PC-9 (cell line): ENCODE measurements at regions not wholly inside any gene's neighbourhood (a gene's known extent, or its start where the extent isn't known, plus 50 kb on each side); places are given as distances from the start of the nearest gene placed in this dataset.

Experiments used
- EZH2 ChIP-seq: fragments of 200-600 bp; sonication (generic); IDR thresholded peaks from 2 replicates; pipeline ENCODE4 v1.8.0; 2017; ENCODE audit warnings: antibody characterized with exemption, low read depth
- TF ChIP-seq, protein P1 (sequence below): fragments of 200-600 bp; sonication (generic); conservative IDR thresholded peaks from 2 replicates; pipeline ENCODE4 v1.6.1; 2017; ENCODE audit warnings: mixed run types, antibody characterized with exemption, mild to moderate bottlenecking, moderate library complexity

DNA sequence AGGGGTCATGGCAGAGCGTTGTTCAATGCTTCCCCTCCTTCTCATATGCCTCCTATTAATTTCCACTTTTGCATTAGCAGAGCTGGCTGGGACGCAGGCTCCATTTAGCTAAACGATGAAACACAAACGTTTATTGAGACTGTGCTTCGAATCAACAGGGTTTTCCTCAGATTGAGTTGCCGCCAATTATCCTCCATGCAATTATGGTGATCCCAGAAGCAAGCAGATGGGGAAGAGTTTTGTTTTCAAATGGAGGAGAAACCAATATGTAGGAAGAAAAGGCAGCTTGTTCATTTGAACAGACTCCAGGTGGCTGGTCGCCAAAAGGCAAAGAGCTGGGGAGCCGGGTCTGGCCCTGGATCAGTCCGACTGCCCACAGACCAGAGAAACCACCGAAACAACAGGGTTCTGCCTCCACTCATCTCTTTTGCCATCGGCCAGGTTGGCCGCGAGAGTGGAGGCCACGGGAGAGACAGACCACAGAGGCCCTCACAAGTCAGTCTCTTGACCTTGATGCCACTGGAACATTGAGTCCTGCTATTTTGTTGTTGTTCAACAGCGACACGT, 184.8 kb downstream of the GBA3 start:
- TF ChIP-seq, protein P1, sequence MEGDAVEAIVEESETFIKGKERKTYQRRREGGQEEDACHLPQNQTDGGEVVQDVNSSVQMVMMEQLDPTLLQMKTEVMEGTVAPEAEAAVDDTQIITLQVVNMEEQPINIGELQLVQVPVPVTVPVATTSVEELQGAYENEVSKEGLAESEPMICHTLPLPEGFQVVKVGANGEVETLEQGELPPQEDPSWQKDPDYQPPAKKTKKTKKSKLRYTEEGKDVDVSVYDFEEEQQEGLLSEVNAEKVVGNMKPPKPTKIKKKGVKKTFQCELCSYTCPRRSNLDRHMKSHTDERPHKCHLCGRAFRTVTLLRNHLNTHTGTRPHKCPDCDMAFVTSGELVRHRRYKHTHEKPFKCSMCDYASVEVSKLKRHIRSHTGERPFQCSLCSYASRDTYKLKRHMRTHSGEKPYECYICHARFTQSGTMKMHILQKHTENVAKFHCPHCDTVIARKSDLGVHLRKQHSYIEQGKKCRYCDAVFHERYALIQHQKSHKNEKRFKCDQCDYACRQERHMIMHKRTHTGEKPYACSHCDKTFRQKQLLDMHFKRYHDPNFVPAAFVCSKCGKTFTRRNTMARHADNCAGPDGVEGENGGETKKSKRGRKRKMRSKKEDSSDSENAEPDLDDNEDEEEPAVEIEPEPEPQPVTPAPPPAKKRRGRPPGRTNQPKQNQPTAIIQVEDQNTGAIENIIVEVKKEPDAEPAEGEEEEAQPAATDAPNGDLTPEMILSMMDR = no peak
- no peak for TF ChIP-seq EZH2
